SKM-1 treated with dmso at 0.1 percent for 144 hours (cell line): ENCODE measurements at regions not wholly inside any gene's neighbourhood (a gene's known extent, or its start where the extent isn't known, plus 50 kb on each side); places are given as distances from the start of the nearest gene placed in this dataset.

ENCODE experiments used
- DNase-seq: peaks from one replicate; lab custom pipeline; 2025; ENCODE audit not compliant: unreplicated experiment; lab: John Stamatoyannopoulos, UW

- DNase-seq = no peak
Measured at GRCh38 chr14:98951521-98952152, 320.4 kb downstream of the BCL11B start.

DNA sequence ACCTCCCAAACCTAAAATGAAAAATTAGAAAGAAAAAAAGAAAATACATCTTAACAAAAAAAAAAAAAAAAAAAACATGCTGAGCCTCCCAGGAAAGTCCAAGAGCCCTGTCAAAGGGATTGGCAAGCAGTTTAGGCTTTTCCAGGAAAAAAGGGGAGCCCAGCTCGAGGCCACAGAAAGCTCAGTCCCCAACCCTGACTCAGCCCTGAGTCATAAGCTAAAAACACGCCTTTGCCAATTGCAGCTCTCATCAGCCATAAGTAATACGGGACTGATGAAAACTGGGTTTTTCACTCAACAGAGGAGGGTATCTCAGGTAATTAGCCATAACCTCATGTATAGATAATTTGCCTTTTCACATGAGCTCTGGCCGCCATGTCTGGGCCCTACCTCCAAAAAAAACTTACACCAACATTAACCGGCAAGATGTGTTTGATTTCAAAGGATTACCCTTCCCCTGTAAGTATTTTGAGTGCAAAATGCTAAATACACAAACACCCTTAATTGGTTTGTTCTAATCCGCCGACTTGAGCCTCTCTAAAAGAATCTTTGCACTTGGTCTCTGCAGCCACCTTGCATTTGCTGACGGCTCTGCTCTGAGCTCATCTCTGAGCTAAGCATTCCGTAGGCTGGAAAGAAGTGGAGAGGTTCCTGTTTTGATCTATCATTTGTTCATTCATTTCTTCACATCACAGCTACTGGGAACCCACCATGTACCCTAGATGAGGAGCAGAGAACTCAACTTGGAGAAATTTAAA, 319.2 kb downstream of the BCL11B start:
- no peak for DNase-seq

- DNase-seq = peak; percentile 30
Measured at GRCh38 chr14:98953551-98954348, 318.2 kb downstream of the BCL11B start.

DNA sequence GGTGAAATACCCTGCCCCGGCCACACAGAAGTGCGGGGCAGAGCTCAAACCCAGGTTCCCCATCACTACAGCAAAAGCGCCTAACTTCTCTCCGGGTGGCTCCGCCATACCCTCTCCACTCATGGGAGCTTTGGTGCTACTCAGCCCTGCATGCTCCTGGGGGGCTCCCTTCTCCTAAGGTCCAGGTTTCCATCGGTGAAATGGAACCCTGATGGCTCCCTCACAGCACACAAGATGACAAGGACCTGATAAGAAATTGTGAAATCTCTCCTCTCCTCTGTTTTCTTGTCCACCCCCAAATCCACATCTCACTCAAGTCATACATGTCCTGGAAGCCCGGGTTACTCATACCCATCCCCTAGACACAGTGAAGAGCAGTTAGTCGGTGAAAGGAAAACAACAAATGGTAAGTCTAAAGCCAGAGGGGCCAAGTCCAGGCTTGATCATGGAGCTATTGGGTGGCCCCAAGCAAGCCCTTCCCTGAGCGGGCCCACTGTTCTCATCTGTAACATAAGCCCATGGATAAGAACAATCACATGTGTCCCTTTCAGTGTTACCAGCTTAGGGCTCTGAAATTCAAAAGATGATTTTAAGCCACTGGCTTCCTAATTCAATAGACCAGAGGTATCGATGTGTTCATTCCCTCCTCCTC, 317.5 kb downstream of the BCL11B start:
- no peak for DNase-seq

GRCh38 chr14:98955036-98955740, 316.8 kb downstream of the BCL11B start:
- no peak for DNase-seq

- no peak for DNase-seq
Measured at GRCh38 chr14:98955741-98956070, 316.3 kb downstream of the BCL11B start.

- DNase-seq = no peak
Measured at GRCh38 chr14:98956181-98956580, 315.8 kb downstream of the BCL11B start.

- no peak for DNase-seq
Measured at GRCh38 chr14:98956661-98957060, 315.3 kb downstream of the BCL11B start.

- DNase-seq = peak; percentile 25
Measured at GRCh38 chr14:98957211-98958047, 314.6 kb downstream of the BCL11B start.

GRCh38 chr14:98958048-98958631, 313.9 kb downstream of the BCL11B start:
- DNase-seq = no peak

DNA sequence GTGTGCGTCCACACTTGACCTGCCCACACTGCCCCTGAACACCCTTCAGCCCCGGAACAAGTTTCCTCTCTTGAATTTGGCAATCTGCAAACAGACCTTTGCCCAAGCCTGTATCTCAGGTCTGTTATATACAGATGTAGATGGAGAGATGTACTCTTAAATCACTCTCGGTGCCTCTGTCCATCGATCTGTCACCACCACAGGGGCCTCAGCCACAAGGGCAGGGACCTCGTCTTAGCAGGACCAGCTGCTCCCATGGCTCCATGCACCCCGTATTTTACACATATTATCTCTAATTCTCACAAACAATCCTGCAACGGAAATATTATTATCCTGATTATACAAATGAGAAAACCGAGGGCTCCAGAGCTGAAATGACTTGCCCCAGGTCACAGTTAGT, 313.4 kb downstream of the BCL11B start:
- DNase-seq = no peak

DNA sequence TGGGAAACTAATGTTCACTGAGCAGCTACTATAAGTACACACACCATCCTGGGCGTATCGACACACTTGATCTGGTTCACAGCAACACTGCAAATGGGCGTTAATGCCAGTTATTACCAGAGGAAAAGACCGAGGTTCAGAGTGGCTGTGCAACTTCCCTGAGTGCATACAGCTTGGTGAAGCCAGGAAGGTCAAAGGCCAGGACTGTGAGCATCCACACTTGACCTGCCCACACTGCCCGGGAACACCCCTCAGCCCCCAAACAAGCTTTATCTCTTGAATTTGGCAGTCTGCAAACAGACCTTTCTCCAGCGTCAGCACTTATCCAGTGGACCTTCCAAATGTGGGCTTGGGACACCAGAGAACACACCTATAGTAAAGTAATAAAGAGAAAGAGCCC, 312.6 kb downstream of the BCL11B start:
- DNase-seq = no peak

- no peak for DNase-seq
Measured at GRCh38 chr14:98959958-98960616, 311.9 kb downstream of the BCL11B start.

GRCh38 chr14:98960617-98961013, 311.4 kb downstream of the BCL11B start:
- DNase-seq = no peak

DNA sequence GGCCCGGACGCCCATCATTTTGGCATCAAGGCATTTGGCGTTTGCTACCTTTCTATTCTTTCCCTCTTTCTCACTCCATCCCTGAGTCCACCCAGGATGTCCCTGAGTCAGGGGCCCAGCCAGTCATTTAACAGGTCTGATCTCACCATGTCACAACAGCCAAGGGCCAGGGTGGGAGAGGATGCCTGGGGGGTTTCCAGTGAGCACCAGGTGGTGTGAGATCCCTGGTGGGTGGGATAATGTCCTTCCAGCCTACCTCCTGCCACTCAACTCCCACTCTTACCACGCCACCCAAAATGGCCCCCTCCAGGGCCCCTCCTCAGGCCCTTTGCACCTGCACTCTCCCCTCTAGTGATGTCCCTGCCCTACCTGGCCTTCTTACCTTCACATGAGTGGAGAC, 310.8 kb downstream of the BCL11B start:
- DNase-seq = no peak

- DNase-seq = no peak
Measured at GRCh38 chr14:98962118-98962517, 309.9 kb downstream of the BCL11B start.

DNA sequence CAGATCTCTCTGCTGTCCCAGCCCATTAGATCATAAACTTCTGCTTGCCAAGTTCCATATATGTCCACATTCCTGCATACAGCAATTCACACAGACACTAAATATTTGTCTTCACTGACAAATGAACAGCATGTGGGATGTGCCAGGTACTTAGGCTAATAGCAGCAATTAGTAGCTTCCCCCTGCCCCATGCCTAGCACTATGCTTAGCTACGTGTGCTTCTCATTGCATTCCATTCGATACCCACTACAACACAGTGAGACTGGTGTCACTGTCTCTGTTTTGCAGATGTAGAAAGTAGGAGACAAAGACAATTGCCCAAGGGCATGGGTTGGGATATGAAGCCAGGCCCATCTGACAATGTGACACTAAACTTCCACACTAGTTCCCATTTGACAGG, 308.4 kb downstream of the BCL11B start:
- DNase-seq = no peak

GRCh38 chr14:98964171-98964570, 307.8 kb downstream of the BCL11B start:
- no peak for DNase-seq

- no peak for DNase-seq
Measured at GRCh38 chr14:98965076-98965475, 306.9 kb downstream of the BCL11B start.
